ENCODE measurements at regions not wholly inside any gene's neighbourhood (a gene's known extent, or its start where the extent isn't known, plus 50 kb on each side); places are given as distances from the start of the nearest gene placed in this dataset.
A peak's percentile ranks its signal among the peaks of the same experiment; 100 is the strongest.
"Not testable (repeated sequence)": the region's sequence is repeated elsewhere in the genome, so short reads cannot be mapped to it uniquely, and the experiment has no call there.

DNA sequence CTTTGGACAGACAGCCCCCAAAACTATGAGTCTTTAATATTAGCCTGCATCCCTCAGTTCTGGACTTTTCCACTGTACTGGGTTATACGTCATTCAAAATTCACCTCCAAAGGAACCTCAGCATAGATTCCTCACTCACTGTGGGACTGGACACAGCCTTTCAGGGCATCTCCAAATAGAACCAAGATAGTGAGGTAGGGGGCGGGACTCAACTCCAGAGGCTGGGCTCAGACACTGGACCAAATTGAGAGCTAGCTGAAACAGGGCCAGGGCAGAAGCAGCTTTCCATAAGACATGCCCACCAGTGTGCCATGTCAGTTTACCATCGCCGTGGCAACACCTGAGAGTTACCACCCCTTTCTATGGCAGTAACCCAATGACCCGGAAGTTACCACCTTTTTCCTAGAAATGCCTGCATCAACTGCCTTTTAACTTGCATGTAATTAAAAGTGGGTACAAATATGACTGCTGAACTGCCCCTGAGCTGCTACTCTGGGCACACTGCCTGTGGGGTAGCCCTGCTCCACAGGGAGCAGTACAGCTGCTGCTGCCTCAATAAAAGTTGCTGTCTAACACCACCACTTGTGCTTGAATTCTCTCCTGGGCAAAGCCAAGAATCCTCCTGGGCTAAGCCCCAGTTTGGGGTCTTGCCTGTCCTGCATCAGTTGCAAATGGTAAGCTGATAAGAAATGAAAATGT is 274.7 kb downstream of the ANAPC1 start:
- not testable (repeated sequence) for DNase-seq (ENCODE audit: low read depth, low spot score); H3K4me3 ChIP-seq (ENCODE audit: low read length)

DNA sequence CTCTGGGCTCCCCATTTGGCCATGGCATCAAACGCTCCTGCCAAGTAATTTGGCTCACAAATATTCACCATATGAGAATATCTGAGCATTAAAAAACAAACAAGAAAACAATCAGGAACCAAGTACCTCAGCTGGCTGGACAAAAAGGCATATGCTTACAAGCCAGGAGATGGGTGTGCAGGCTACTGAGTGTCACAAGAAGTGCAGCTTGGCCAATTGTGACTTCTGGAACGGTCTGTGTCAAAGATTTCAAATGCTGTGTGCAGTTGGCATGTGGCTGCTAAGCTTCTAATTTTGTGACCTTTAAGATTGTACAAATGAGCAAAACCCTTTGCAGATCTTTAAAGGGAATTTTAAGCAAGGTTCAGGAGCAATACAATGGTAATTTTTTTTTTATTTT is 274.0 kb downstream of the ANAPC1 start:
- not testable (repeated sequence) for H3K4me3 ChIP-seq (ENCODE audit: low read length); DNase-seq (ENCODE audit: low read depth, low spot score)

DNA sequence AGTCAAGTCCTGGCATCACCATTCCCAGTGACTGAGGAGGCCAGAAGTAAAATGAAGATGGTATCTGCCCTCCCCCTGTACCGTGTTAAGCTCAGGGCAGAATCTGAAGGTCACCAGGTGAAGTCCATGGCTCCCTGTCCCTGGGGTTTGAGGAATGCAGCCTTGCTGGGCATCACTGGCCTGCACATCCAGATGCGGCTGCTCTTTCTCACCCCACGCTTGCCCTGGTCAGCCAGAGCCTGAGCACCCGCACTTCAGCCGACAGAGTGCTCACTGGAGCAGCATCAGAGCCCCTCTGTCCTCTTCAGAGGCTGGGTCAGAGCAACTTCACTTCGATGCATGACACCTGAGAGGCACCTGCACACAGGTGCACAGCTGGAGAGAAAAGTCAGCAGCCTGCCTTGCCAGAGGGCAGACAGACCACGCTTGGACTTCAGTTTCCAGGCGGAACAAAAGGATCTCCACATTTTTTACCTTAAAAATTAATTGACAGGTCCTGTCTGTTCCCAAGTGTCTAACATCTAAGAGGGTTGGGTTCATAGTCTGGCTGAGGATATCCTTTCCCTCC is 267.3 kb downstream of the ANAPC1 start:
- DNase-seq (ENCODE audit: low read depth, low spot score) = no peak
- no peak overlapping the region for H3K4me3 ChIP-seq (ENCODE audit: low read length)

DNA sequence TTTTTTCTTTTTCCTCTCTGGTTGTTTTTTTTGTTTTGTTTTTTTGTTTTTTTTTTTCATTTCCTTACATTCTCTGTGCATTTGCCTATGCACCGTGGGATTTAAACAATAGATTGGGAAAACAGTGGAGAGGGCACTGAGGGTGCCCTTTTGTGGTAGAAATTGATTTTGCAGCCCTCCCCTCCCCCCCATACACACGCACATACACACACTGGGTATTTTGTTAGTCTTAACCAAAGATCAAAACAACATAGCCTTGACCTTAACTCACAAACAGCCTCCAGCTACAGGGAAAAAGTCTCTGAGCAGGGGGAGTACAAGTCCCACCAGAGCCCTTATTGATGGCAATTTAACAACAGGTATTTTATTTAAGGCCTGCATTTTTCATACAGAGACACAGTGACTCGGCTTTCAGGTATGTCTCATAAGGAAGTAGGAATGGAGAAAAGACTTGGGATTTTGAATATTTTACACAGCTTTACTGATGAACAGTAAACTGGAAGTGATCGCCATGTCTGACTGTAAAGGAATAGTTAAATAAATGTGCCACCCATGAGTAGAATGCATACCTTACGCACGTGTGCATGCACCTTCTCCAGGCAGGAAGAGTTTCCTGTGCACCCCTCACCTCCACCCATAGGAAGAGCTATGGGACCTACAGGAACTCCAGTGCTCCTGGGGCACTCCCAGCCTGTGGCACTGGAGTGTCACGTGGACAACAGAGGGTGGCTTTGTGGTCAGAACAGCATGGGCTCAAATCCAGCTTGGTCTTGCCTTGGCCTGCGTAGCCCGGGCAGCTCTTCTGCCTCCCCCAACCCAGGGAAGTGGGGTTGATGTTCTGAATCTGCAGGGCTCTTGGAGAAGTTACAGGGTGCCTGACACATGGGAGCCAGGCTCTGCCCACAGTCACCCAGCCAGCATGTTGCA is 266.4 kb downstream of the ANAPC1 start:
- no peak for DNase-seq (ENCODE audit: low read depth, low spot score)
- H3K4me3 ChIP-seq (ENCODE audit: low read length) = no peak overlapping the region

DNA sequence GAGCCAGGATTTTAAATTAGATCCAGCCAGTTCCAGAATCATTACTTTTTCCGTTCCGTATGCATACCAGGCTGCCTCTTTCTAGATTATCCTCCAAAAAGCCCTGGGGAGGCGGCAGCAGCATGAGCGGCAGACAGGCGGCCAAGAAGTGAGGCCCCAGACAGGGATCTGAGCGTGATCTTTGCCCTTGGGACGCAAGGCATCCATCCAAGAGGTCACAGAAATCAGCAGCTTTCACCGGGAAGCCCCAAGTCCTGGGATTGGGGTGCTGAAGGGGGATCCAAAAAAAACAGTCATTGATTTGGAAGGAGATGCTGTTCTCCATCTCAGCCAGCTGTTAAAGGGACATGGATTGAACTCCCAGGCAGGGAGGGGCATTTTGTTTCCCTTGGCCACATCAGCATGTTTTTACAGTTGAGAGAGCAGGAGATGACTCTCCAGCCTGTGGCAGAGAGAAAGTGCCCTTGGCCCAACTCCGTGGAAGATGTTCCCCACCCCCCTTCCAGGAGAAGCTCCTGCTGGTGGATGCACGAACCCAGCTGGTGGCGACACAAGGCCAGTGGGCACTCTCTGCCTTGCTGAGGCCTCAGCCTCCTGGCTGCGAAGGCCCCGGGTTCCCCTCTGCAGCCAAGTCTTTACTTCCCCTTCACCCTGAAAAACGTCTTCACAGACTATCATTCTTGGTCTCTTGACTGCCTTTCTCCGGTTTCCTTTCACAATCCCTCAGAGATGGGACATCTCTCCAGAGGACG is 265.6 kb downstream of the ANAPC1 start:
- DNase-seq (ENCODE audit: low read depth, low spot score) = no peak
- no peak overlapping the region for H3K4me3 ChIP-seq (ENCODE audit: low read length)

DNA sequence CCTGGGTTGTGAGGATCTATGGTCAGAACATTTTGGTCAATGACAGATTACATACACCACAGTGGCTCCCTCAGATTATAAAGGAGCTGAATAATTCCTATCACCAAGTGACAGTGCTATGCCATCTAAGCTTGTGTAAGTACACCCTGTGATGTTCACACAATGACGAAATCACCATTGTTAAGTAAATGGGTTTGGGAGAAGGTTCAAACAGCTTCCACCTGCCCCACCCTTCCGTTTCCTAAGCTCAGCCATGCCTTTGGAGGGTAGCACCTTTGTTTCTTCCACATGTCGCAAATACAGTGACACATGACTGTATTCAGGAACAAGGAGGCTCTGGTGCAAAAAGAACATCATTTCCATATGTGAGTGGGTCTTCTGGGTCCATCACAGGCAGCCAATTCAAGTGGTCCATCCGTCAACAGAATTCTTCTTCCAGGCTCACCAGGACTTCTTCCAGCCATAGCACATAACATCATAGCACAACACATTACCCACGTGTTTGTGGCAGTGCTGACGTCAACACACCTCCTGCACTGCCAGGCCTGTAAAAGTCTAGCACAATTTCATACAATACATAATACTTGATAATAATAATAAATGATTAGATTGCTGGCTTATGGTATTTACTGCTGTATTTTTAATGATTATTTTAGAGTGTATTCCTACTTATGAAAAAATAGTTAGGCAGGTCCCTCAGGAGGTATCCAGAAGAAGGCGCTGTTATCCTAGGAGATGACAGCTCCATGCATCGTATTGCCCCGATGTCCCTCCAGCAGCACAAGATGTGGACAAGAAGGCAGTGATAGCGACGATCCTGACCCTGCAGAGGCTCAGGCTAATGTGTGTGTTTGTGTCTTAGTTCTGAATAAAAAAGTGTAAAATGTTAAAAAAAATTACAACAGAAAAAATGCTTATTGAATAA is 264.8 kb downstream of the ANAPC1 start:
- DNase-seq (ENCODE audit: low read depth, low spot score) = no peak
- H3K4me3 ChIP-seq (ENCODE audit: low read length) = no peak overlapping the region

DNA sequence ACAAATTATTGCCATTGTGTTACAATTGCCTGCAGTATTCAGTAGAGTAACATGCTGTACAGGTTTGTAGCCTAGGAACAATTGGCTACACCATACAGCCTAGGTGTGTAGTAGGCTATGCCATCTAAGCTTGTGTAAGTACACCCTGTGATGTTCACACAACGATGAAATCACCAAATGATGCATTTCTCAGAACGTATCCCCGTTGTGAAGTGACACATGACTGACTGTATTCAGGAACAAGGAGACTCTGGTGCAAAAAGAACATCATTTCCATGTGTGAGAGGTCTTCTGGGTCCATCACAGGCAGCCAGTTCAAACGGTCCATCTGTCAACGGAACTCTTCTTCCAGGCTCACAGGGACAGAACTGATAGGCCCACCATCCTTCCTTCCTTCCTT is 263.7 kb downstream of the ANAPC1 start:
- no peak for DNase-seq (ENCODE audit: low read depth, low spot score)
- H3K4me3 ChIP-seq (ENCODE audit: low read length) = no peak overlapping the region

DNA sequence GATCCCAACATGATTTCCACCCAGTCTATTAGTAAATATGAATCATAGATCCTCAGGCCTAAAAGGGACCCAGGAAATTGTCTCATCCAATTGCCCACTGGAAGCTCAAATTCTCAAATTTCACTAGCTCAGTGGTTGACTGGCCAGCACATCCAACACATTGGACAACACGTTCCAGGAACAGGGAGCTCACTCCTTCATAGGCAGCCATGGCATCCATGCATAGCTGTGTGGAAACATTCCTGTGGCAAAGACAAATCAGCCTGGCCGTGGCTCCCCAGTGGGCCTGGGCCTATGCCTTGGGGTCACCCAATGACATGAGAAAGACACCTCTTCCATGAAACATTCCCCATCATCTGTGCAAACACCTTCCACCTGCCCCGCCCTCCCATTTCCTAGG is 261.1 kb downstream of the ANAPC1 start:
- H3K4me3 ChIP-seq (ENCODE audit: low read length) = no peak overlapping the region
- no peak for DNase-seq (ENCODE audit: low read depth, low spot score)

DNA sequence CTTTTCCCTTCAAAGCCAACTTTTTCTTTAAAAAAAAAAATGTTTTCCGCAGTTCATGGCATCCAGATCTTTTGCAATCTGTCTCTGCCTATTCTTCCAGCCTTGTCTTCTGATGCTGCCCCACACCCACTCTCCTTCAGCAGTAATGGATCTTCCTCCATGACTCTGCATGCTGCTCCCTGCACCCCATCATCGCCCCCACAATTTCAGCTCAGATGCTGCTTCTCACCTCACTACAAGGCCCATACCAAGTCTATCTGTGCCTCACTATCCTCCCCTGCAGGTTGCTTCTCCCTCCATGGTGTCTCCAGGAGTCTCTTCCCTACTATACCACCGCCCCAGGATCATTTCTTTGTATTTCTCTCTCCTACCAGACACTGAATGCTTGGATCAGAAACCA is 260.6 kb downstream of the ANAPC1 start:
- no peak for DNase-seq (ENCODE audit: low read depth, low spot score)
- H3K4me3 ChIP-seq (ENCODE audit: low read length) = no peak overlapping the region

DNA sequence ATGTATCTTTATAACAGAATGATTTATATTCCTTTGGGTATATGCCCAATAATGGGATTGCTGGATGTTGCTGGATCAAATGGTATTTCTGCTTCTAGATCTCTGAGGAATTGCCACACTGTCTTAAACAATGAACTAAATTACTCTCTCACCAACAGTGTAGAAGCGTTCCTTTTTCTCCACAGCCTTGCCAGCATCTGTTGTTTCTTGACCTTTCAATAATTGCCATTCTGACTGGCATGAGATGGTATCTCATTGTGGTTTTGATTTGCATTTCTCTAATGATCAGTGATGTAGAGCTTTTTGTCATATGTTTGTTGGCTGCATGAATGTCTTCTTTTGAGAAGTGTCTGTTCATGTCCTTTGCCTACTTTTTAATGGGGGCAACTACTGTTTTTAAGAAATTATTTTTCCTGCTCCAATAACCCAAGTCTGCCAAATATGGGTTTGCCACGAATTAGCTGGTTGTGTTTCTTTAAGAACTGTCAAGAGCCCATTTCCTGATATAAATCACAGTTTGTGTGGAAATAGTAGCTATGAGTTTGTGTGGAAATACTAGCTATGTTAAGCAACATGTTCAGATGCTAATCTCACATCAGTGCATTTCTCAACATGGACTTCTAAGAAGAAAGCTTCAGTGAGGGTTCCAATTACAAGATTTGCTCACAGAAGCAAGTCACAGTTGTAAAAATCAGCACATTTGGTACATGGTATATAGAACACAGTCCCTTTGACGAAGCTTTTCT is 259.4 kb downstream of the ANAPC1 start:
- peak; percentile 34 for DNase-seq (ENCODE audit: low read depth, low spot score)
- no peak overlapping the region for H3K4me3 ChIP-seq (ENCODE audit: low read length)

DNA sequence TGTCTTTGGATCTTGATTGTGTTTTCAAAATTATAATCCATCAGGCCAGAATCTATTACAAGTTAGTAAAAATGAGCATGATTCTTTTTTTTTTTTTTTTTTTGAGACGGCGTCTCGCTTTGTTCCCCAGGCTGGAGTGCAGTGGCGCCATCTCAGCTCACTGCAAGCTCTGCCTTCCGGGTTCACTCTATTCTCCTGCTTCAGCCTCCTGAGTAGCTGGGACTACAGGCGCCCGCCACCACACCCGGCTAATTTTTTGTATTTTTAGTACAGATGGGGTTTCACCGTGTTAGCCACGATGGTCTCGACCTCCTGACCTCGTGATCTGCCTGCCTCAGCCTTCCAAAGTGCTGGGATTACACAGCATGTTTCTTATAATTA is 258.8 kb downstream of the ANAPC1 start:
- H3K4me3 ChIP-seq (ENCODE audit: low read length); DNase-seq (ENCODE audit: low read depth, low spot score): not testable (repeated sequence)

DNA sequence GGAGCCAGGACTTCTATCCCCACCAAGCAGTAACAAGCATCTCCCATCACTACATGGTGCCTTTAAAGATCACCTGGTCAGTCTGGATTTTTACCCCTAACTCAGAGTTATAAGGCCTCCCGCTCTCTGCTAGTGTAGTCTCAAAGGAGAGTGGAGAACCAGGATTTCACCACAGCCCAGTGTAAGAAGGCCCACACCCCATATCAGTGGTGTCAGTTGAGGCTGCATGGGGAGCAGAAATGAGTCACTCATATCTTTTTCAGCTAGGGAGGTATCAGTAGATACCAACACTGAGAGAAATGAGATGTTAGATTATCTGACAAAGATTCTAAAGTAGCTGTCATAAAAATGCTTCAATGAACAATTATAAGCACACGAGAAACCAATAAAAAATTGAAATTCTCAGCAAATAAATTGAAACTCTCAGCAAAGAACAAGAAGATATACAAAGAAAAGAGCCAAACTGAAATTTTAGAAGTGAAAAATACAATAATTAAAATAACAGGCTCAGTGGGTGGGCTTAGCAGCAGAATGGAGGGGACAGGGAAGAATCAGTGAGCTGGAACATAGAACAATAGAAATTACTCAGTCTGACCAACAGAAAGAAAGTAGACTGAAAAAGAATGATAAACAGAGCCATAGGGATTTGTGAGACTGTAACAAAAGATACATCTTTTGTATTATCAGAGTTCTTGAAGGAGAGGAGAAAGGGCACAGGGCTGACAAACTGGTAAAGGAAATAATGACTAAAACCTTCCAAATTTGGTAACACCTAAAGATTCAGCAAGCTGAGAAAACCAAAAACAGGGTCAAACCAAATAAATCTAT is 257.7 kb downstream of the ANAPC1 start:
- H3K4me3 ChIP-seq (ENCODE audit: low read length) = no peak overlapping the region
- no peak for DNase-seq (ENCODE audit: low read depth, low spot score)

DNA sequence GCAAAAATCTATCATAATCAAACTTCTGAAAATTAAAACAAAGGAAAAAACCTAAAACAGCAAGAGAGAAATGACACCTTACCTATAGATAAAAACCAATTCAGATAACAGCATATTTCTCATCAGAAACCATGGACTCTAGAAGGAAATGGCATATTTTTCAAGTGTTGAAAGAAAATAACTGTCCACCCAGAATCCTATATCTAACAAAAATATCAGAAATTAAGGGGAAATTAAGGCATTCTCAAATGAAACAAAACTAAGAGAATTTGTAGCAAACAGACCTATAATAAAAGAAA is 257.2 kb downstream of the ANAPC1 start:
- H3K4me3 ChIP-seq (ENCODE audit: low read length) = no peak overlapping the region
- DNase-seq (ENCODE audit: low read depth, low spot score) = no peak

DNA sequence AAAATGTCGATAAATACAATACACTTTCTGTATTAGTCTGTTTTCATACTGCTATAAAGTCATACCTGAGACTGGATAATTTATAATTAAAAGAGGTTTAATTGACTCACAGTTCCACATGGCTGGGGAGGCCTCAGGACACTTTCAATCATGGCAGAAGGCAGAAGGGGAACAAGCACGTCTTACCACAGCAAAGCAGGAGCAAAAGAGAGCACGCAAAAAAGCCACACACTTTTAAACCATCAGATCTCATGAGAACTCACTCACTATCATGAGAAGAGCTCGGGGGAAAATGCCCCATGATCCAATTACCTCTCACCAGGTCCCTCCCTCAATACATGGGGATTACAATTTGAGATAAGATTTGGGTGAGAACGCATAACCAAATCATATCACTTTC is 256.7 kb downstream of the ANAPC1 start:
- no peak overlapping the region for H3K4me3 ChIP-seq (ENCODE audit: low read length)
- DNase-seq (ENCODE audit: low read depth, low spot score) = no peak

DNA sequence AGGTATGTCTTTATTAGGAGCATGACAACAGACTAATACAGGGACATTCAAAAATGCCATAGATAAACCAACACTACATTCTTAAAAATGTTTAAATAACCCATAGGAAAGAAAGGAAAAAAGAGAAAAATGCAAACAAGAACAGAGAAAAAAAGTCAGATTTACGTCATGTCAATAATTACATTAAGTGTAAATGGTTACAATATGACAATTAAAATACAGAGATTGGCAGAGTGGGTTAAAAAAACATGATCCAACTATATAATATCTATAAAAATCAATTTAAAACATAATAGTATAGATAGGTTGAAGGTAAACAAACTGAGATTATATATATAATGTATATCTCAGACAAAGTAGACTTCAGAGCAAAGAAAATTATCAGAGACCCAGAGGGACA is 255.8 kb downstream of the ANAPC1 start:
- no peak for DNase-seq (ENCODE audit: low read depth, low spot score)

DNA sequence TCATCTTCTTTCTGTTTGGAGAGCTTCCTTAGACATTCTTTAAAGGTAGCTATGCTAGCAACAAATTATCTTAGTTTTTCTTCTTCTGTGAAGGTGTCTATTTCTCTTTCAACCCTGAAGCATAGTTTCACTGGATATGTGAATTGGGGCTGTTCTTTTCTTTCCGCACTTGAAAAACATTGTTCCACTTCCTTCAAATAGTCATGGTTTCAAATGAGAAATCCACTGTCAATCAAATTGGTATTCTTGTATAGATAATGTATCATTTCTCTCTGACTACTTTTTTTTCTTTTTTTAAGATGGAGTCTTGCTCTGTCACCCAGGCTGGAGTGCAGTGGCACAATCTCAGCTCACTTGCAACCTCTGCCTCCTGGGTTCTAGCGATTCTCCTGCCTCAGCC is 254.0 kb downstream of the ANAPC1 start:
- no peak overlapping the region for H3K4me3 ChIP-seq (ENCODE audit: low read length)
- no peak for DNase-seq (ENCODE audit: low read depth, low spot score)

More for the DNA sequence above, 255.8 kb downstream of the ANAPC1 start:
- no peak overlapping the region for H3K4me3 ChIP-seq (ENCODE audit: low read length)

DNA sequence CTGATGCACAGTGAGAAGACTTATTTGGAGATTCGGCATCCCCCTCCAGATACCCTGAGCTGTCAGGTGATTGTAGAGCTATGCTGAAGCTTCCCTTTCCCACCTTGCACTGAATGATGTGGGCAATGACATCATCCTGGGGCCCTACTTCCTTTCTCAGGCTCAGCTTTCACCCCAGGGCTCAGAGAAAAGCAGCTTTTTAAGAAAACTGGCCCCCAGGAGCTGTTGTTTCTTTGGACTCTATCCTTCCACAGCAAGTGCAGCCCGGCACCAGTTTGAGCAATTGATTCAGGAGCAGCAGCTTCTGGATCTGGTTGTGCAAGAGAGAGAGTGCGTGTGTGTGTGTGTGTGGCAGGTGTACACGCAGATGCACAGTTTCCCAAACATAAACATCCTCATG is 251.3 kb downstream of the ANAPC1 start:
- DNase-seq (ENCODE audit: low read depth, low spot score) = peak; percentile 84
- peak overlapping the region; percentile 16; the same call in 1 of the 2 replicates for H3K4me3 ChIP-seq (ENCODE audit: low read length)

Data from Jurkat, Clone E6-1 (cell line).